Stimulated activated CD4-positive, alpha-beta T cell treated with anti-CD3 and anti-CD28 coated beads, Interleukin-4, amount 100 ng/mL, for 24 hours (primary cell): ENCODE measurements at regions not wholly inside any gene's neighbourhood (a gene's known extent, or its start where the extent isn't known, plus 50 kb on each side); places are given as distances from the start of the nearest gene placed in this dataset.
A peak's percentile ranks its signal among the peaks of the same experiment; 100 is the strongest.

Experiments
- DNase-seq: peaks from one replicate; pipeline ENCODE4 v3.0.0-alpha.2; 2020

DNA sequence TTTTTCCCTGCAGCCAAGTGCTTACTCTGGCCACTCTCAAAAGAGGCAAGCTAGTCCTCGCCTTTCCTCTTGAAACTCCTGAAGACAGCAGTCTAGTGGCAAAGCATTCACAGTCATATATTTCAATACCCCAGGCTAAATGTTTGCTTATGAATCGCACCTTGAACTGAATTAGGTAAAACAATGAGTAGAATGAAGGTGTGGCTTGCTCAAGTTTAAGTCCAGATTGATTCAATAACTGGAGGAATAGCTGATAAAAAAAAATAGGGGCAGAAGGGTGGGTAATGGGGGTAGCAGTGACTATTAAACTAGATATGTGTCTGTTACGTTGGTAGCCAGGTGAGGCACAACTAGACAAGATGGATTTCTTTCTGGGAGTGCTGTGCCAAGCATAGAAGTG lies 88.2 kb upstream of the EPB41L3 start:
- DNase-seq: no peak

DNA sequence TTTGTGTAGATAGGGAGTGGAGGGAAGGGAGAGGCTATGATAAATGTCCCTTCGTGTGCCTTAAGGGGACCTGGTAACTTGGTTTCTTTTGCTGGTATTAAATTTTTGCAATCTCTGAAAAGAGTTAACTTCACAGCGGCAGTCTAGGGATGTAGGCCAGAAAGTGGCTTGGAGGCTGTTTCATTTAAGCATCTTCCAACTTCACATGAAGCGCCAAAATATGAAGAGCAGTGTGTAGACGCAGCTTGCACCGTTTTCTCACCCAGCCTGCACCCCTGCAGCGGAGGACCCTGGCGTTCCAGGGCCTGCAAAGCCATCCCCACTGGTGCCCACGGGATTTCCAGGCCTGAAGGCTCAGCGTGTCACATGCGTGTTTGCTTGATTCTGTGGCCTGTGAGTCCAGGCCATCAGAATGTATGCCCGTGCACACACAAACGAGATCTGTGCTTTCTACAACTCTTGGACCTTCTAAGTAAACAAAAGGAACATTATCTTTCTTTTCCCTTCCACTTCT lies 87.2 kb upstream of the EPB41L3 start:
- DNase-seq: no peak

DNA sequence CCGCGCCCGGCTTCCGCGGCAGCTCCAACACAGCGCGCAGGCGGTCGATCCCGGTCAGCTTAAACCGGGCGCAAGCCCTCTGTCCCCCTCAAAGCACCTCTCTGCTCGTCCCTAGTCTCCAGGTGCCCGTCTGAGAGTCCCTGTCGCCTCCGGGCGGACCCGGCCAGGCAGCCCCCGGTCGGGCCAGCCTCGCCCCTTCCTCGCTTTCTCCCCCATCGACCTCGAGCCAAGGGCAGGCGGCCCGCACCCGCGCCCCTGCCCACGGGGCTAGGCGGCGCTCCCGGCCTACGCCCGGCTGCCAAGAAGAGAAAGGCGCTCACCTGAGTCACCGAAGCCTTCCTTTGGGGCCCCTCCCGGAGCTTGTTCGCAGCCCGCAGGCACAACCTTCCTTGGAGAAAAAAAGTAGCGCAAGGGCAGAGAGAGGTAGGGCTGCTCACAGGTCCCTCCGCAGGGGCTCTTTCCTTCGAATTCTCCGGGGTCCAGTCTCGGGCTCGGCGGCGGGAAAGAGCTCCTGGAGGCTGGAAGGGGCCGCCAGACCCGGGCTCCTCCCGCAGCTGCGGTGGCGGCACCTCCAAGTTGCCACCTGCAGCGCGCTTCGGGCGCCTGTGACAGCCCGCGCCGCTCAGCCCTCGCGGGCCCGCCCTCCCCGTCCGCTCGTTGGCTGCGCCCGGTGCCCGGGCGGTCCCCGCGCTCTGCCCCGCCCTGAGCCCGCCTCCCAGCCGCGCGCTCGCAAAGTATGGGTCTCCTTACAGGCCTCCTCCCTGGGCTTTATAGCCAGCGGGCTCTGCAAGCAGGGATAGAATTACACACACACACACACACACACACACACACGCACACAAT lies 86.5 kb upstream of the EPB41L3 start:
- peak; percentile 11 for DNase-seq

DNA sequence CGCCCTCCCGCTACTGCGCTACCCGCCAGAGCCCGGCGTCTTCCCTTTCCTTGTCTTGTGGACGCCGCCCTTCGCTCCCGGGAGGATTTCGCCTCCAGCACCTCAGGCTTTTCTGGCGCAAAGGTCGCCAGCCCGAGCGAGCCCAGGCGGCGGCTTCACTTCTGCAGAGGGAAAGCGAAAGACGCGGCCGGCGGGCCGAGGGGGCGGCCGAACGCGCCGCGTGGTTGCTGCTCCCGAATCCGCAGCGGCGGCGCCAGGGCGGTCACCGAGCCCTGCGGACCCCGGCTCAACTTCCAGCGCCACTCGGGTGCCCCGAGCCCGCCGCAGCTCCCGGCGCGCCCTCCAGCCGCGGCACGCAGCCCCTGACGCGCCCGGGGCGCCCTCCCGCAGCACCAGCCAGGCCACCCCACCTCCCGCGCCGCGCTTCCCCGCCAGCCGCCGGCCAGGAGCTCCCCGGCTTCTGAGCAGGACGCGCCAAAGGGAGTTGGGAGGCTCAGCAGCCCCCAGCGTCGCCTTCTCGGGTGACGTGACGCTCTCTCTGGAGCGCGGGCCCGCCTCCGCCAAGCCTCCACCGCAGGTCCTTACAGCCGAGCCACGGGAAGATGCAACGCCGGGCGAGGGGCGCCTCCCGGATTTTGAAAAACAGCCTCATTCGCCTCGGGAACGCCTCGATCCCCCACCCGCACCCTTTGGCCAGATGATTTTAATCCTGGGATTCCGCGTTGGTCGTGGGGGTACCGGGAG lies 84.9 kb upstream of the EPB41L3 start:
- no peak for DNase-seq

DNA sequence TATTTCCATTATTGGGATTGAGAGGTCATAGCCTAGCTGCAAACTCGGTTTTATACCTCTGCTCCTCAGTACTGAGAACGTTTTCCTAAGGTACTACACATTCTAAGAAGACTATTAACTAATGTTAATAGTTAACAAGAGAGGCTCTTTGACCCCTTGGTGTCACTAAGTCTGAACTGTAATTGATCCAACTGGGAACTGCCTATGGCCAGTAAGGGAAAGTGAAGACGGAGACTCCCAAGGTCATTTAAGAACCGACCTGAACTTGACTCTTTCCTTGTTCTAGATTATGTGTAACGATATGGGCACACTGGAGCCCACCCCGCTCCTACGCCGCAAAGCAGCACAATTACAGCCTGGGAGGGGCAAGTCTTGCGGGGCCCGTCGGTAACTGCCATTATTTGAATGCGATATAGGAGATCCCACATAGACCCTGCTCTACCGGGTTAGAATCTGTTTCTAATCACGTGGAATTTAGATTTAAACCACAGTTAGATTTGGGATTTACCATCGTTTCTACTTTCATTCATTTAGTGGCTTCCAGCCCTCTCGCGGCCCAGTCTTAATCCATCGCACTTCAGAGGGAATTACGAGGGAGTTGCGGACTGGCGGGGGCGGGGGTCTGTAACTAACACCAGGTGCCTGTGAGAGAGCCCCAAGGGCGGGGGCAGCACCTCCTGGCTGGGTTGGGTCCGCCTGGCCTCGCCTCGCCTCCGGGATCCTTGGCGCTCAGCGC lies 84.1 kb upstream of the EPB41L3 start:
- no peak for DNase-seq

DNA sequence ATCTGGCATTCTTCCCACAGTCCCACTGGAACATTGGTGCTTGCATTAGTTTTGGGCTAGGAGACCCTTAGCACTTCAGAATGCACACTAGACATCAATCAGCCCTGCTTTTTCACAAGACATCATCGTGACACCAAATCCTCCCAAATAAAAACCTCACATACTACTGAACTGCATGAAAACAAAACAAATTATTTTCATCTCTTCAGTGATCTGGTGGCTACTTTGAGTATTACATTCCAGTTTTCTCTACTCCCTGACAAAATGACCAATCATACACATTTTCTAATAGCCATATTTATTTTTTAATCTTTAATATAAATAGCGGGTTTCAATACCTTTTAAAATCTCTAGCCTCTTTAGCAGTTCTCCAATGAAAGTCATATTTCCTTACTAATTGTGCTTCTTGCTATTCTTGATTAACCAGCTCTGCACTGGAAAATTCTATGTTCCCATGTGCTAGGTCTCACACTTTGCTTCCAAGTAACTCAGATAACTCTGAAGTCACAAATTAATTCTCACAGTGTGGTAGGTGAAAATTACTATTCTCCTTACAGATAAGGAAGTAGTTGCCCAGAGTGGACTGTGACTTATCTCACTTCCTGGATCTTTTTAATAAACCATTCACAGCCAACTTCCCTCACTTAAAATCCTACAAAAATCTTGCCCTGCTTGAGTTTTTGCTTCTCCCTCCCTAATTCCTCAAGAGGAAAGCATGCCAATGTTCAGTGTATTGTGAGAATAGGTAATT lies 82.5 kb upstream of the EPB41L3 start:
- no peak for DNase-seq

DNA sequence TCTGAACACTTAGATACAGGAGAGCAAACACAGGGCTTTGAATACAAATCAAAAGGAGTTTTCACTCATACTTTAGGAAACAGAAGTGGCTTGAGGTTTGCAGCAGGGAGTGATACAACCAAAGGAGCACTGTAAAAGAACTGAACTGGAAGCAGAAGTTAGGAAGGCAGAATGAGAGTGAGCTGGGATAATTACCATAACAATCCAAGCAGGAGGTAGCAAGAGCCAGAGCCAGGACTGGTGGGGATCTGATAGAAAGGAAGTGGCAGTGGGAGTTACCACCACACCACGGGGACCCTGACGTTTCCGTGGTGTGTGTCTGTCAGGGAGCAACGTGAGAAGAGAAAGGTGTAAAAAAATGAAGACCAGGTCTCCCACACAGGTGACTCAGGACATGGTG lies 81.3 kb upstream of the EPB41L3 start:
- no peak for DNase-seq

DNA sequence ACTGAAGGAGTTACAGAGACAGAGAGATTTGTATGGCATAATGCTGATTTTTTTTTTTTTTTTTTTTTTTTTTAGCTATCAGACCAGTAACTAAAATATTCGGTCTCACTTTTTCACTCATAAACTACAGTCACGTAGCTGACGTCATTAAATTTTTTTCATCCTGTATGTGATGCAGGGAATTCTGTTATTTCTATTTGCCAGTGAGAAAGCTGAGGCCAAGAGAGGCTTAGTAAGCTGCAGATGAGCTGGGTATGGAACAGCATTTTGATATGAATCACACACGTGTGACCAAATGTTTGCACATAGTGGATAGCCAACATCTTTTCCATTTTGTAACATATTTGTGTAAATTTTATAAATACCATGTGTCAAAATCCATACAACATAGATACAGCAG lies 79.1 kb upstream of the EPB41L3 start:
- DNase-seq: no peak

DNA sequence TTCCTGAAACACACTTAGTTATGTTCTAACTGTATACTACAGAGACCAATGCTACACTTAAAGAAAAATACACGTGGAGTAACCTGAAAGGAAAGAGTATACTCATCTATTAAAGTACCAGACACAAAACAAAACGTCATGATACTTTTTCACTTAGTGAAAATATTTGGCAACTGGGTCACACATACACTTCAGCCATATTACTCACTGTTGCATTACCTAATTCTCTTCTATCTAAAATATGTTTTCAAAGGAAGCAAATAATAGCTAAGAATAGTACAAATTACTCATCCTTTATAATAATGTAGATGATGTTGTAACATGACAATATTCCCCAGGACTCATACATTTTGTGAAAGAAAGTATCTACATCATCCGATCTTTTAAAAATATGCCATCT lies 76.5 kb upstream of the EPB41L3 start:
- no peak for DNase-seq

DNA sequence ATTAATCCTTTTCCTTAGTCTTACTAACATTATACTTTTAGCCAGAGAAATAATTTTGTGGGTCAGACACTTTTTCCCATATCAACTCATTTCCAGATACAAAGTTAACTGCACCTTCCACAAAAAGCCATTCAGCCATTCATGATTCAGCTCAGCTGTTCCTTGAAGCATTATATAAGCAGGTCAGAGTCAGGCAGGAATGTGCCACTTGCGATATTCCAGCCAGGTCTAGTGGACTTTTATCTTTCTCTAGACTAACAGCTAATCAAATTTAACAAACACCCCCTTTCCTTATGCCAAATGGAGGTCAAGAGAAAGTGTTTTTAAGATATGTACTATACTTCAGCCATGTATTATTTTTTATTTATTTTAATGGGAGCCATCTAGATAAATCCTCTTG lies 75.6 kb upstream of the EPB41L3 start:
- no peak for DNase-seq

DNA sequence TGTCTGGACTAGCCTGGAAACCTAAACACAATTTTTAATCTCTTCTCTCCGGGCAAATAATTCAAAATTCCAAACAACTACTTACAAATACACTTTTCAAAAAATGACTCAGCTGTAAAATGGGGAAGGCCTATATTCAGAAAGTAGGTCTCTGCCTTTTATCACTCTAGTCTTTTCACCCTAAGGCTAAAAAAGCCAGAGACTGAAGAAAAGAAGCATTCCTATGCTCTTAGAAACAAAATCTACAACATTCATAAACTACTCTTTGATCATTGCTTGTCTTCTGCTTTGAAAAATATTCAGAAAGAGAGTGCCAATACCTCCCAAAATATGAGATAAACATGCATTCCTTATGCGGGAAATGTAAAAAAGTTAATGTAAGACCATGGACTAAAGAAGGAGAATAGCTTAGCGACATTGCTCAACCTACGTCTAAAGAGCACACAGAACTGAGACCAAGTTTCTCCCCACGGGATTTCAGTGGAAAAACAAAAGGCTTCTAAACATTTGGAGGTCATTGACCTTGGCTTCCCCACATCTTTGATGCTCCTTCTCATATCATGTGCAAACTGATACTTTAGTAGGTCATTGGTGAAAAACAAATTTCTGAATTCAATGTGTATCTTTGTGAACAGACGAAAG lies 74.4 kb upstream of the EPB41L3 start:
- no peak for DNase-seq

DNA sequence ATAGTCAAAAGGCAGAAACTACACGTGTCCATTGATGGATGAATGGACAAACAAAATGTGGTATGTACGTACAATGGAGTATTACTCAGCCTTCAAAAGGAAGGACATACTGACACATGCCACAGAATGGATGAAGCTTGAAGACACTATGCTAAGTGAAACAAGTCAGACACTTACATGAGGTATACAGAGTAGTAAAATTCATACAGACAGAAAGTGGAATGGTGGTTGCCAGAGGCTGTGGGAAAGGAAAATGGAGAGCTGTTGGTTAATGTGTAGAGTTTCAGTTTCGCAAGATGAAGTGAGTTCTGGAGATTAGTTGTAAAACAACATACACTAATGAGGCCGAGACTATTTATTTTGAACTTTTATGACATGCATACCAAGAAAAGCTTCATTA lies 67.4 kb upstream of the EPB41L3 start:
- DNase-seq: no peak

DNA sequence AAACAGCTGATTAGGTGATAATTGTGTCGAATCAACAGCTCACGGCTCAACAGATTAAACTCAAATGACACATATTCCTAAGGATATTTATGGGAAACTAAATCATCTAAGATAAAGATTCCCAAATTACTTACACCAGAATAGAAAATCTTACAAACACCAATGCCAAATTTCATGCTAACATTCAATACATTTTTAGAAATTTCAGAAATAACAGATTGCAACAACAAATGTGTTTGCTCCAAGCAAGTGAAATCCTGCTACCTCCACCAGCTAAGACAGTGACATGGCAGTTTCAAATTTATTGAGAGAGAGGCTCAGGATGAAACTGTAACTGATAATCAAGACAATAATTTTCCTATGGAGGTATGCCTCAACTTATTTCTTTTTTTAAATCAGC lies 65.0 kb upstream of the EPB41L3 start:
- no peak for DNase-seq

DNA sequence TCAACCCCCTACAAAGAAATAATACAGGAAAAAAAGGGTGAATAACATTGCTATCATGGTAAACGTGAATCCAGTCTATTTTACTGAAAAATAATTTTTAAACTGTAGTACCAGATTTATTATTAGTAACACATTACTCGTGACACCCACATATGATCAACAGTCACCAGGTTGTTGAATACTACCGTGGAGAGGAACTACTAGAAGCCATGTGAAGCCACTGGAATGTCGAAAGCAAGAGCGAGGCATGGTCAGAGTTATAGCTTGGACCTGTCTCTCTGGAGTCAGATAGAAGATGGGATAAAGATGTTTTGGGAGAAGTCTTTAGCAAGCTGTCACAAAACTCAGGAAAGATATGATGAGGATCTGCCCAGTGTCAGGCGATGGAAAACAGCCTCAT lies 63.2 kb upstream of the EPB41L3 start:
- DNase-seq: no peak

DNA sequence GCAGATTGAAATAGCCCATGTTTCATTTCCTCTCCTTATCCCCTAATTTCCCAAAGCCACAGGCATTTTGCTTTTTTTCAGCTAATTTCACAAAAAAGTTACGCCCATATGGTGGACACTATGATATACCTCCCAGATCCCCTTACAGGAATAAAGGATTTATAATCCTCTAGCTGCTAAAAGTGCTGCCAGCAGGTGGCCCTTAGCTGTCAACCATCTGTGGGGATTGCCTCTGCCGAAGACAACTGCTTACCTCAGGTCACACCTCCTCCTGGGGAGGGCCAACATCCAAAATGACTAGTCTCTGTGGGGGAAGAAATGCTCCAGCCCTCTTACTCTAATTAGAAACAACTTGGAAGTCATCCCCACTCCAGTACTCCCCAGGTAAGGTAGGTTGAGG lies 61.0 kb upstream of the EPB41L3 start:
- no peak for DNase-seq

DNA sequence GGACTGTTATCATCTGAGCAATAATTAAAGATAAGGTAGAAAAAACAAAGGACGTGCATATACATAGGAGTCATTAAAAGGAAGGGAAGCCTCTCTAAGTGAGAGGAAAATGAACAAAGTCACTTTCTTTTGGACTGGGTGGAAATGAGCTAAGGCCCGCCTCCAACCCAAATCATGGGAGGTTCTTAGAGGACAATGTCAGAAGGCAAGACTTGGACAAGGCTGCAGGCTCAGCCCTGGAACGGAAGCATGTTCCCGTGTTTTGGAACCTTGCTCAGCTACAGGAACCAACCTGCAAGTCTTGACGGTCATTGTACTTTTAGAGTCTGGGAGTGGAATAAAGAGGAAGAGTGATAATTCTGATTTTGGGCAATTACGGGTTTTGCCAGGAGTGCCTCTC lies 59.4 kb upstream of the EPB41L3 start:
- no peak for DNase-seq

DNA sequence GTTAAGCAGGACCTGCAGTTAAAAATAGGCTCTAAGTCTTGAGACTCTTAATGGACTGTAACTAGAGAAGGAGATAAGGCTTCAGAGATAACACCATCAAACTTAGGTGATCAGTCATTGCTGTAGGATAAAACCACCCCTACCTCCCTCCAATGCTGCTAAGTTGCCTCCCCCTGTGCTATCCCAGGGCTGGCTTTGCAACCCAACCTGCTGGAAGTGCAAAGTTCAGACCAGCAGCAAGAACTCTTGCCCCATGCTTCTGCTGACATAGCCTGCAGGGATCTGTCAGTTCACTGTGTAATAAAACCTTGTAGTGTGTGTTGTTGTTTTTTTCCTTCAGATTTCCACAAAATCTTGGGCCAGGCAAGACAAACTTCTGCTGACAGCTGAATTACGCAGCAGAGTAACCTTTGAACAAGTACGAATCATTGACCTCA lies 57.4 kb upstream of the EPB41L3 start:
- DNase-seq: no peak

DNA sequence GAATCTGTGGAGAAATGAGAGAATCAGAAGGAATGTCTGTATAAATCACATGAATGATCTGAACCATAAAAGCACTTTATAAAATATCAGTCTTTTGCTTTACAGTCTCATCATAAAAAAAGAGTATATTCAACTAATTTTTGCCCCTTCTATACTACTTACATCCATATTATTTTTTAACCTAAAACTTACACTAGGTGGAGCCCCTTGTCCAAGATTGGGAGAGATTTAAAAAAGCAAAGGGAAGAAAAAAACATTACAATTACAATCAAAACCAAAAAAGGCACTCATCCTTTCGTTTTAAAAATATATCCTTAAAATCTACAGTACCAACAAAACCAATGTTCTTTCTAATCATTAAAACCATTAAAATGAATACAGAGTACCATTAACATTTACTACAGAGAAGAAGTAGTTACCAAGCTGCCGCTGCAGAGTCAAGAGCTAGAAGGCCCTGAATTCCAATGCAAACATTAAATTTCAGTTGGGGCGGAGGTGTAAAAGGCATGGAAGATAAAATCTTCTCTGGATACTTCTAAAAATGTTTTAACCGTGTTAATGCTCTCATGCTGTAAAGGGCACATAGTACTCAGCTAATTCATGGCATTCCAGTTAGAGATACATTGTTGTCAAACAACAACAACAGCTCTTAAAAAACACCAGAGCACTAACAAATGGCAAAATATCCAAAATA lies 56.7 kb upstream of the EPB41L3 start:
- no peak for DNase-seq

DNA sequence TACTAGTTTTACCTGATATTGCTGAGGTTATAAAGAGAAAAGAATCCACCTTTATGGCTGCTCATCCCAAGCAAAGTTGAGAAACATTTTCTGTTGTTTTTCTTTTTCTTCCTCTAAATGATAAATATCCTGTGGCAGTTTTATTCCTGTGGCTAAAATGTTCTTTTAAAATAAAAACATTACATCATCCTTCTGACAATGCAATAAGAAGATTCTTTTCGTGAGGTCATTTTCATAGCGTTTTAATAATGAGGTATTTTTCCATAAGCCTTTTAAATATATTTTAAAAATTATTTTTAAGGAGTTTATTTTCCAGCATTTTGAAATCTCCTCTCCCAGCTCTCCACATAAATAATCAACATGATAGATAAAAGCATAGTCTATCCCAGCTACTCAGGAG lies 52.8 kb upstream of the EPB41L3 start:
- no peak for DNase-seq
